Spleen (tissue), 11 donors: ENCODE measurements at regions not wholly inside any gene's neighbourhood (a gene's known extent, or its start where the extent isn't known, plus 50 kb on each side); places are given as distances from the start of the nearest gene placed in this dataset.

Experiments used
- DNase-seq: peaks from one replicate; pipeline ENCODE4 v3.0.0-alpha.2; 2020
- H3K27ac ChIP-seq, 8 donors: fragments of 200-600 bp; sonication (generic) in 7 of 8; 1 replicate in 4 of 8; 2 replicates in 4 of 8; pipeline versions ENCODE4 v1.5.0 to v1.8.0; 2016 to 2021; ENCODE audit warnings: inconsistent platforms in 4 of 8, mild to moderate bottlenecking in 4 of 8, moderate library complexity in 1 of 8
- H3K27me3 ChIP-seq, 7 donors: fragments of 200-600 bp; sonication (generic) in 6 of 7; replicated peaks in 1 of 7; 1 replicate in 4 of 7; 2 replicates in 3 of 7; pipeline versions ENCODE4 v1.5.0 to v1.8.0; 2016 to 2021; ENCODE audit warnings: inconsistent platforms in 3 of 7, mild to moderate bottlenecking in 1 of 7
- H3K36me3 ChIP-seq, 6 donors: fragments of 200-600 bp; sonication (generic) in 5 of 6; 1 replicate in 4 of 6; 2 replicates in 2 of 6; pipeline versions ENCODE4 v1.5.0 to v1.8.0; 2016 to 2021; ENCODE audit warnings: inconsistent platforms in 2 of 6
- H3K4me1 ChIP-seq, 6 donors: fragments of 200-600 bp; sonication (generic) in 5 of 6; 1 replicate in 3 of 6; 2 replicates in 3 of 6; pipeline versions ENCODE4 v1.5.0 to v1.8.0; 2016 to 2021; ENCODE audit warnings: inconsistent platforms in 3 of 6
- H3K4me3 ChIP-seq, 8 donors: fragments of 200-600 bp; sonication (generic) in 7 of 8; 1 replicate in 4 of 8; 2 replicates in 4 of 8; pipeline versions ENCODE4 v1.5.0 to v1.8.0; 2016 to 2021; ENCODE audit warnings: inconsistent platforms in 4 of 8, mild to moderate bottlenecking in 4 of 8, moderate library complexity in 2 of 8
- H3K9me3 ChIP-seq, 8 donors: fragments of 200-600 bp; sonication (generic) in 7 of 8; 1 replicate in 4 of 8; 2 replicates in 4 of 8; pipeline versions ENCODE4 v1.5.0 to v1.8.0; 2016 to 2021; ENCODE audit warnings: inconsistent platforms in 4 of 8
- POLR2A ChIP-seq, 3 donors: fragments of 450-650 bp; IDR thresholded peaks; one replicate each; pipeline ENCODE4 v1.5.1; 2017; ENCODE audit warnings: antibody characterized with exemption in 3 of 3, mild to moderate bottlenecking in 1 of 3
- POLR2AphosphoS5 ChIP-seq, 3 donors: sonication (generic); formaldehyde crosslinking; IDR thresholded peaks; one replicate each; pipeline ENCODE4 v1.5.1; 2017; ENCODE audit warnings: antibody characterized with exemption in 3 of 3
- WGBS, 5 donors: extraction: QIAGEN DNeasy Blood & Tissue Kit in 3 of 5; methylation state at CpG; one replicate each; pipeline versions ENCODE4 v1.1.5 to v1.1.7; 2013 to 2018; 5-methylcytosine and 5-hydroxymethylcytosine counted together
- intact Hi-C: fragments of 100-400 bp; cut with DNase I; formaldehyde crosslinking; loops from one replicate; pipeline ENCODE4 v1.15.0; 2023; ENCODE audit warnings: low total_unique reads
- TF ChIP-seq, protein P1 (sequence below), 11 experiments: fragments of 200-600 bp in 7 of 11; fragments of 450-650 bp in 4 of 11; sonication (generic) in 4 of 11; IDR thresholded peaks in 8 of 11; conservative IDR thresholded peaks in 3 of 11; 1 replicate in 7 of 11; 2 replicates in 4 of 11; pipeline versions ENCODE4 v1.4.0 to v1.8.0; 2016 to 2021; ENCODE audit warnings: antibody characterized with exemption in 11 of 11, inconsistent platforms in 4 of 11, mild to moderate bottlenecking in 1 of 11
- donor health status: healthy with polysubstance abuse.
- donor health status: DM: no; HTN: no; CAD: no; lungs with moderate emphysema.
- donor health status: DM: no; HTN: no; CAD: no.
- donor health status: Bipolar disorder and iron deficiency.
- donor health status: healthy.
- donor health status: DM: no; HTN: no; CAD: no.
- donor health status: DM: yes; HTN: yes; CAD: no.

DNA sequence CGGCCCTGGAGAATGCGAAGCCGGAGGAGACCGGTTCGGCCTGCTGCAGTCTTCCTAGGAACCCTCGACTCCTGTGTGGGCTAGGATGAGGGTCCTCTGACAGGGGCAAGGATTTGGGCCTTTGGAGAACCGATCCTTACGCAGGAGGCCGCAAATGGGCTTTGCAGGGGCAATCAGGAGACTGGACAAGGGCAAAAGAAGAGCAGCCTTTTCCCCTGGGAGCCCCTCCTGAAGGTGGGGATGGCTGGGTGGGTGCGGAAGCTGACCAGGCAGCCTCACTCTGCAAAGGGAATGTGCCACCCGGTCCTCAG lies 111.7 kb downstream of the NAV1 start:
- peak overlapping the region in 6 of 8 donors; percentile 13 to 50 (median 34) for H3K4me3 ChIP-seq
- WGBS, 5 donors: 55 to 84% (median 60%) methylated on average over 11 of the region's 11 CpGs
- no peak for DNase-seq
- no peaks in the 10 kb centered on the region for H3K36me3 ChIP-seq
- TF ChIP-seq, protein P1, sequence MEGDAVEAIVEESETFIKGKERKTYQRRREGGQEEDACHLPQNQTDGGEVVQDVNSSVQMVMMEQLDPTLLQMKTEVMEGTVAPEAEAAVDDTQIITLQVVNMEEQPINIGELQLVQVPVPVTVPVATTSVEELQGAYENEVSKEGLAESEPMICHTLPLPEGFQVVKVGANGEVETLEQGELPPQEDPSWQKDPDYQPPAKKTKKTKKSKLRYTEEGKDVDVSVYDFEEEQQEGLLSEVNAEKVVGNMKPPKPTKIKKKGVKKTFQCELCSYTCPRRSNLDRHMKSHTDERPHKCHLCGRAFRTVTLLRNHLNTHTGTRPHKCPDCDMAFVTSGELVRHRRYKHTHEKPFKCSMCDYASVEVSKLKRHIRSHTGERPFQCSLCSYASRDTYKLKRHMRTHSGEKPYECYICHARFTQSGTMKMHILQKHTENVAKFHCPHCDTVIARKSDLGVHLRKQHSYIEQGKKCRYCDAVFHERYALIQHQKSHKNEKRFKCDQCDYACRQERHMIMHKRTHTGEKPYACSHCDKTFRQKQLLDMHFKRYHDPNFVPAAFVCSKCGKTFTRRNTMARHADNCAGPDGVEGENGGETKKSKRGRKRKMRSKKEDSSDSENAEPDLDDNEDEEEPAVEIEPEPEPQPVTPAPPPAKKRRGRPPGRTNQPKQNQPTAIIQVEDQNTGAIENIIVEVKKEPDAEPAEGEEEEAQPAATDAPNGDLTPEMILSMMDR (IDR thresholded peaks at IDR 0.05 in 8 of 11, conservative IDR thresholded peaks at IDR 0.05 in 3 of 11): no peak
- TF ChIP-seq POLR2A (IDR thresholded peaks at IDR 0.05) (no peak), POLR2AphosphoS5 (IDR thresholded peaks at IDR 0.05) (no peak)
- intact Hi-C loops: no loop called here
- H3K27me3 ChIP-seq: peaks cover 0 to 52% (median 23%) of the 10 kb centered on the region in 7 donors
- peaks cover 0 to 36% (median 22%) of the 10 kb centered on the region in 6 donors for H3K4me1 ChIP-seq
- peak overlapping the region in 1 of 8 donors; percentile 43 for H3K27ac ChIP-seq
- no peaks in the 10 kb centered on the region for H3K9me3 ChIP-seq

DNA sequence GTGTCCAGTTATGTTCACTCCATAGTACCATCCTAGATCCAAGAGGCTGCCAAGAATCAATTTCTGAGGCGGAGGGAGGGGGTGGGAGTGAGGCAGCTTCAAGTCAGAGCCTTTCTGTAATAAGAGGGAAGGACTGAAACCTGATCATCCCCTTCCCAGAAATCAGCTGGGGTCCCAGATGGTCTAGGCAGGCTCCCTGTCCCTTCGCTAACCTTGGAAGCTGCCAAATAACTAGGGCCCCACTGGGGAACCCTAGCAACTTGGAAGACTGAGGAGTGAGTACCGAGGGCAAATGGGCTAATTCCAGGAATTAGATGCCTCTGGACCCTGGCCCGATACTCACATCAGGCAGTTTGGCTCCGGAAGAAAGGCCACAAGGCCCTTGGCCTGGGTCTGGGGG lies 113.3 kb downstream of the NAV1 start:
- DNase-seq: no peak

GRCh38 chr1:201653233-201653632 lies 114.3 kb downstream of the NAV1 start:
- Histone ChIP-seq H3K36me3 (no peaks in the 10 kb centered on the region), H3K27me3 (peaks cover 0 to 34% (median 19%) of the 10 kb centered on the region in 7 donors), H3K9me3 (no peaks in the 10 kb centered on the region), H3K27ac (no peak overlapping the region), H3K4me3 (no peak overlapping the region), H3K4me1 (peaks cover 0 to 30% (median 17%) of the 10 kb centered on the region in 6 donors)
- WGBS, 5 donors: 19 to 46% (median 23%) methylated on average over 3 of the region's 3 CpGs
- no peak for TF ChIP-seq POLR2AphosphoS5 (IDR thresholded peaks at IDR 0.05)
- intact Hi-C loops: no loop called here
- no peak for DNase-seq

More for the DNA sequence above, 113.3 kb downstream of the NAV1 start:
- no peak overlapping the region for H3K27ac ChIP-seq
- H3K36me3 ChIP-seq: no peaks in the 10 kb centered on the region
- H3K4me3 ChIP-seq: no peak overlapping the region
- TF ChIP-seq, protein P1 (IDR thresholded peaks at IDR 0.05 in 8 of 11, conservative IDR thresholded peaks at IDR 0.05 in 3 of 11): no peak
- TF ChIP-seq POLR2A (IDR thresholded peaks at IDR 0.05) (no peak), POLR2AphosphoS5 (IDR thresholded peaks at IDR 0.05) (no peak)
- H3K9me3 ChIP-seq: no peaks in the 10 kb centered on the region
- H3K4me1 ChIP-seq: peaks cover 0 to 37% (median 24%) of the 10 kb centered on the region in 6 donors
- intact Hi-C loops: no loop called here
- 89 to 97% (median 95%) methylated on average over 2 to 5 of the region's 5 CpGs for WGBS, 5 donors
- H3K27me3 ChIP-seq: peaks cover 0 to 45% (median 23%) of the 10 kb centered on the region in 7 donors

GRCh38 chr1:201653883-201654282 lies 115.0 kb downstream of the NAV1 start:
- 71 to 85% (median 73%) methylated on average over 2 of the region's 2 CpGs for WGBS, 5 donors
- Histone ChIP-seq H3K36me3 (no peaks in the 10 kb centered on the region), H3K27ac (no peak overlapping the region), H3K4me3 (no peak overlapping the region), H3K9me3 (no peaks in the 10 kb centered on the region), H3K27me3 (peaks cover 0 to 28% (median 14%) of the 10 kb centered on the region in 7 donors), H3K4me1 (peaks cover 0 to 23% (median 12%) of the 10 kb centered on the region in 6 donors)
- TF ChIP-seq POLR2AphosphoS5 (IDR thresholded peaks at IDR 0.05) (no peak), POLR2A (IDR thresholded peaks at IDR 0.05) (no peak)
- TF ChIP-seq, protein P1 (IDR thresholded peaks at IDR 0.05 in 8 of 11, conservative IDR thresholded peaks at IDR 0.05 in 3 of 11): no peak
- DNase-seq: no peak
- intact Hi-C loops: no loop called here

GRCh38 chr1:201655243-201655642 lies 116.3 kb downstream of the NAV1 start:
- peaks cover 0 to 10% (median 3%) of the 10 kb centered on the region in 6 donors for H3K4me1 ChIP-seq
- no peaks in the 10 kb centered on the region for H3K9me3 ChIP-seq
- WGBS, 5 donors: 76 to 94% (median 80%) methylated on average over 1 to 6 of the region's 6 CpGs
- TF ChIP-seq, protein P1 (IDR thresholded peaks at IDR 0.05 in 8 of 11, conservative IDR thresholded peaks at IDR 0.05 in 3 of 11): no peak
- TF ChIP-seq POLR2AphosphoS5 (IDR thresholded peaks at IDR 0.05) (no peak), POLR2A (IDR thresholded peaks at IDR 0.05) (no peak)
- peaks cover 0 to 14% (median 2%) of the 10 kb centered on the region in 7 donors for H3K27me3 ChIP-seq
- H3K4me3 ChIP-seq: no peak overlapping the region
- intact Hi-C loops: no loop called here
- H3K27ac ChIP-seq: no peak overlapping the region
- H3K36me3 ChIP-seq: no peaks in the 10 kb centered on the region
- no peak for DNase-seq
